ENCODE measurements at regions not wholly inside any gene's neighbourhood (a gene's known extent, or its start where the extent isn't known, plus 50 kb on each side); places are given as distances from the start of the nearest gene placed in this dataset.

DNA sequence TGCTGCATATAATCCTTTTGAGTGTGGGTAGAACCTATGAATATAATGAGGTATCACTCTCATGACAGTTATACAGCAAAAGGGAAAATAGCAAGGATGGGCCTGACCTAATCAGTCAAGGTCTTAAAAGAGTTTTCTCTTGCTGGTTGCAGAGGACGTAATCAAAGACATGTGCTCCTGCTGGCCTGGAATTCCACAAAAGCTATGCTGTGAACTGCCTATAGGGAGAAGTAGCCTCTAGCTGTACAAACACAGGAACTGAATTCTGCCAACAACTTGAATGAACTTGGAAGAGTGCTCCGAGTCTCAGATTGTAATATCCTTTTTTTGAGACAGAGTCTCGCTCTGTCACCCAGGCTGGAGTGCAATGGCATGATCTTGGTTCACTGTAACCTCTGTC lies 195.6 kb downstream of the PLK2 start:
- TF ChIP-seq FOXP2 (optimal IDR thresholded peaks at IDR 0.05; ENCODE audit: control extremely low read depth, extremely low read length, insufficient read depth): no peak
- no peak for TF ChIP-seq EZH2 (IDR thresholded peaks at IDR 0.05)
- no peak for TF ChIP-seq POLR2AphosphoS5 (IDR thresholded peaks at IDR 0.05; ENCODE audit: borderline replicate concordance, low read depth, low read length)
- no peak overlapping the region for H3K4me3 ChIP-seq
- H3K36me3 ChIP-seq (ENCODE audit: insufficient read depth, low read length): no peaks in the 10 kb centered on the region
- no peak overlapping the region for H3K9ac ChIP-seq (ENCODE audit: insufficient read length)
- DNase-seq (ENCODE audit: low read depth, low spot score): no peak
- H3K27ac ChIP-seq: no peak overlapping the region
- H3K9me3 ChIP-seq (ENCODE audit: low read depth, low read length): no peaks in the 10 kb centered on the region

DNA sequence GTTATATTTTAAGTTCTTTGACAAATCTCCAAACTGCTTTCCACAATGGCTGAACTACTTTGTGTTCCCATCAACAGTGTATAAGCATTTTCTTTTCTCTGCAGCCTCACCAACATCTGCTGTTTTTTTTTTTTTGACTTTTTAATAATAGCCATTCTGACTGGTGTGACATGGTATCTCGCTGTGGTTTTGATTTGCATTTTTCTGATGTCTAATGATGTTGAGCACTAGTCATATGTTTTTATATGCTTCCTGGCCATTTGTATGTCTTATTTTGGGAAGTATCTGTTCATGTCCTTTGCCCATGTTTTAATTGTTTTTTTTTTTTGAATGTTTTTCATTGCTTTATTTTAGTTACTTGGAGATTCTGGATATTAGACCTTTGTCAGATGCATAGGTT lies 196.6 kb downstream of the PLK2 start:
- H3K4me3 ChIP-seq: no peak overlapping the region
- no peak for DNase-seq (ENCODE audit: low read depth, low spot score)
- no peaks in the 10 kb centered on the region for H3K9me3 ChIP-seq (ENCODE audit: low read depth, low read length)
- no peak for TF ChIP-seq POLR2AphosphoS5 (IDR thresholded peaks at IDR 0.05; ENCODE audit: borderline replicate concordance, low read depth, low read length)
- TF ChIP-seq FOXP2 (optimal IDR thresholded peaks at IDR 0.05; ENCODE audit: control extremely low read depth, extremely low read length, insufficient read depth): no peak
- TF ChIP-seq EZH2 (IDR thresholded peaks at IDR 0.05): no peak
- H3K36me3 ChIP-seq (ENCODE audit: insufficient read depth, low read length): no peaks in the 10 kb centered on the region
- H3K9ac ChIP-seq (ENCODE audit: insufficient read length): no peak overlapping the region
- H3K27ac ChIP-seq: no peak overlapping the region

DNA sequence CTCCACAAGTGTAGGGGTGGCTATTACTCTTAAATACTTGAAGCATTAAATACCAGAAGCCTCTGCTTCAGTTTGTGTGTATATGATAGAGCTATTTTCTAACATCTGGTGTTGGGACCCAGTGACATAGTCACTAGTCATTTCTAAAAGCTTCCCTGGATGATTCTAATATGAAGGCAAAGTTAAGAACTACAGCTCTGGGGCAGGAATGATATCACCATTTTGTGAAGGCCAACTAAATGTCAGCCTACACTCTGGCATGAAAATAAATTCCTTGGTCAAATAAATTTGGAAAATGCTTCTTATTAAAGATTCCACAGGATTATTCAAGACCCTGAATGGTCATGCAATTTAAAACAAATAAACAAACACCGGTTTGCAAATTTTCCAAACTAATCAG lies 197.7 kb downstream of the PLK2 start:
- H3K9ac ChIP-seq (ENCODE audit: insufficient read length): no peak overlapping the region
- DNase-seq (ENCODE audit: low read depth, low spot score): no peak
- no peak overlapping the region for H3K4me3 ChIP-seq
- H3K9me3 ChIP-seq (ENCODE audit: low read depth, low read length): no peaks in the 10 kb centered on the region
- TF ChIP-seq FOXP2 (optimal IDR thresholded peaks at IDR 0.05; ENCODE audit: control extremely low read depth, extremely low read length, insufficient read depth) (no peak), EZH2 (IDR thresholded peaks at IDR 0.05) (no peak), POLR2AphosphoS5 (IDR thresholded peaks at IDR 0.05; ENCODE audit: borderline replicate concordance, low read depth, low read length) (no peak)
- no peaks in the 10 kb centered on the region for H3K36me3 ChIP-seq (ENCODE audit: insufficient read depth, low read length)
- no peak overlapping the region for H3K27ac ChIP-seq

DNA sequence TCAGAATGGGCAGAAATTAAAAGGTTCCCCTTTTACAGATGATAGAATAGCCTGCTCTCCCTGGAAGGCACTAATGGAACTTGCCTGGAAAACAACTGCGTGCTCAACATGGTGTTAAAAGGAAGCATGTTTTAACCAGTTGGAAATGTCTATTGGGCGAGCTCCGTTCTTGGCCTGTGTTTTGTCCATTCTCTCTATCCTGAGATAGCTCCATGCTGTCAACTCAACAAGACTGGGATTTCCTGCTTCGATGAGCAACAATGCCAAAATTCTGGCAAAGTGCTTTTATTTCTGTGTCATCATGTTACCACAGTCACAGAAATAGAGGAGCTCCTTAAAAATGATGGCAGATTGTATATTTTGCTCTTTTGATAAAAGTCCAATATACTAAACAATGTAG lies 198.3 kb downstream of the PLK2 start:
- H3K27ac ChIP-seq: no peak overlapping the region
- no peak for TF ChIP-seq EZH2 (IDR thresholded peaks at IDR 0.05)
- no peak for TF ChIP-seq FOXP2 (optimal IDR thresholded peaks at IDR 0.05; ENCODE audit: control extremely low read depth, extremely low read length, insufficient read depth)
- no peak for TF ChIP-seq POLR2AphosphoS5 (IDR thresholded peaks at IDR 0.05; ENCODE audit: borderline replicate concordance, low read depth, low read length)
- H3K9ac ChIP-seq (ENCODE audit: insufficient read length): no peak overlapping the region
- H3K36me3 ChIP-seq (ENCODE audit: insufficient read depth, low read length): no peaks in the 10 kb centered on the region
- no peak overlapping the region for H3K4me3 ChIP-seq
- DNase-seq (ENCODE audit: low read depth, low spot score): no peak
- H3K9me3 ChIP-seq (ENCODE audit: low read depth, low read length): no peaks in the 10 kb centered on the region

DNA sequence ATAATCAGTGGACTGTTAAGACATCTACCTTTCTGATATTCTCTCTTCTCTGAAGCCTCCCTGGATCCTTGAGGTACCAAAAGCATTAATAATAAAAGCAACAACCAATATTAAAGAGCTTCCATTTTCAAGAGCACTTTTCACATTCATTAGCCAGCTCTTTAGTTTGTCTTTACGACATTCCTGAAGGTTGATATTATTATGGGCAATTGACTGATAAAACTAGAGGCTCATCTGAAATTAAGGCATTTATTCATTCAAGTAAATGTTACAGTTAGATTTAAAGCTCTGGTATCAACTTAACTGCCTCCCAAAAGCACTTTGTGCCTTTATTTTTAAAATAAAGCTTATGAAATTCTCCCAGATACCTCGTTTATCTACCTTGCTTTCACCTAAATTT lies 199.6 kb downstream of the PLK2 start:
- no peak overlapping the region for H3K27ac ChIP-seq
- H3K9ac ChIP-seq (ENCODE audit: insufficient read length): no peak overlapping the region
- no peak overlapping the region for H3K4me3 ChIP-seq
- DNase-seq (ENCODE audit: low read depth, low spot score): no peak
- H3K36me3 ChIP-seq (ENCODE audit: insufficient read depth, low read length): no peaks in the 10 kb centered on the region
- H3K9me3 ChIP-seq (ENCODE audit: low read depth, low read length): no peaks in the 10 kb centered on the region
- no peak for TF ChIP-seq POLR2AphosphoS5 (IDR thresholded peaks at IDR 0.05; ENCODE audit: borderline replicate concordance, low read depth, low read length)
- no peak for TF ChIP-seq EZH2 (IDR thresholded peaks at IDR 0.05)
- no peak for TF ChIP-seq FOXP2 (optimal IDR thresholded peaks at IDR 0.05; ENCODE audit: control extremely low read depth, extremely low read length, insufficient read depth)

DNA sequence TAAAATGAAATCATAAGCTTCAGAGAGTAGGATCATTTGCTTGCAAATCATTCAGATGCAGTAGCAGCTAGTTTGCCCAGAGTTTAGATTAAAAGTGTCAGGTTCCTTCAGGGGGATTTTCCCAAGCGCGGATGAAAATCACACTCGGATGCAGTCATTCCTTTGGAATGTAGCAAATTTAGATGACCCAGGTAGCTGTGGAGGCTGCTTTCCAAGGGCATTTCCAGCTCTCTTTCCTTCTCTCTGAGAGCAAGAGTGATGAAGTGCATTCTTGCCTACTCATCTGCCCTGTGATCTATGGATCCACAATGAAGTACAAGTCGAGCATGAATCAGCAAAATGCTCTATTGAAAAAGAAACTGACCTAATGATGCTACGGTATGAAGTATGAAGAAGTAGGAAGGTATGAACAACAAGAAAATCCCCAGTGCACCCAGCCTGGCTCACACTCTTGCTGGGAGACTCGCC lies 200.2 kb downstream of the PLK2 start:
- Histone ChIP-seq H3K36me3 (ENCODE audit: insufficient read depth, low read length) (no peaks in the 10 kb centered on the region), H3K9me3 (ENCODE audit: low read depth, low read length) (no peaks in the 10 kb centered on the region), H3K9ac (ENCODE audit: insufficient read length) (no peak overlapping the region), H3K4me3 (no peak overlapping the region), H3K27ac (no peak overlapping the region)
- TF ChIP-seq FOXP2 (optimal IDR thresholded peaks at IDR 0.05; ENCODE audit: control extremely low read depth, extremely low read length, insufficient read depth) (no peak), EZH2 (IDR thresholded peaks at IDR 0.05) (no peak), POLR2AphosphoS5 (IDR thresholded peaks at IDR 0.05; ENCODE audit: borderline replicate concordance, low read depth, low read length) (no peak)
- no peak for DNase-seq (ENCODE audit: low read depth, low spot score)

DNA sequence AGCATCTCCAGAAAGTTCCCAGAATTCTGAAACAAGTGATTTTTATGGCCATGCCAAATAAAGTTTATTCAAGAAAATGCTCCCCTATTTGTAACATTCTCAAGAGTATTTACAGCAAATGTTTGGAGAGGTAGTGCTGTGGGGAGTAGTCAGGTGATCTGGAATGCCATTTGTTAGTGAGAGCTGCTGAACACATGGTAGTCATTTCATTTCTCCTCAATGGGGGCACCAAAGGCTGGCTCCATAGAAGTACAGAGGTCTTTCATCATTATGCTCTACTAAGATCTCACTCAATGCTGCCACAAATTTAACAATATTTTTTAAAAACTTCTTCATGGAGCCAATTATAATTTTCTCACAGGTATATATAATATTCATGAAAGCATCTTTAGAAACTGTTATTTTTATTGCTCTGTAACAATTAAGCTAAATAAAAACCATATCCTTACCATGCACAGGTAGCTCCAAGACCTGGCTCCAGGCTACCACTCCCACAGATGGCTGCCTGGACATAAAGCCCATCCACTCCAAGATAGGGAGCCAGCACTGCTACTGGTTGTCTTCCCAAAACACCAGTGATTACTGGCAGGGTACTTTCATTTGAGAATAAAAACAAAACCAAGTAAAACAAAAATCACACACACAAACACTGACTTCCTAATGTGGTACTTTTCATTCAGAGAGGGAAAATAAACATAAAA lies 200.8 kb downstream of the PLK2 start:
- H3K9ac ChIP-seq (ENCODE audit: insufficient read length): no peak overlapping the region
- TF ChIP-seq EZH2 (IDR thresholded peaks at IDR 0.05): no peak
- TF ChIP-seq POLR2AphosphoS5 (IDR thresholded peaks at IDR 0.05; ENCODE audit: borderline replicate concordance, low read depth, low read length): no peak
- TF ChIP-seq FOXP2 (optimal IDR thresholded peaks at IDR 0.05; ENCODE audit: control extremely low read depth, extremely low read length, insufficient read depth): no peak
- H3K4me3 ChIP-seq: no peak overlapping the region
- no peaks in the 10 kb centered on the region for H3K9me3 ChIP-seq (ENCODE audit: low read depth, low read length)
- H3K36me3 ChIP-seq (ENCODE audit: insufficient read depth, low read length): no peaks in the 10 kb centered on the region
- DNase-seq (ENCODE audit: low read depth, low spot score): no peak
- H3K27ac ChIP-seq: no peak overlapping the region

DNA sequence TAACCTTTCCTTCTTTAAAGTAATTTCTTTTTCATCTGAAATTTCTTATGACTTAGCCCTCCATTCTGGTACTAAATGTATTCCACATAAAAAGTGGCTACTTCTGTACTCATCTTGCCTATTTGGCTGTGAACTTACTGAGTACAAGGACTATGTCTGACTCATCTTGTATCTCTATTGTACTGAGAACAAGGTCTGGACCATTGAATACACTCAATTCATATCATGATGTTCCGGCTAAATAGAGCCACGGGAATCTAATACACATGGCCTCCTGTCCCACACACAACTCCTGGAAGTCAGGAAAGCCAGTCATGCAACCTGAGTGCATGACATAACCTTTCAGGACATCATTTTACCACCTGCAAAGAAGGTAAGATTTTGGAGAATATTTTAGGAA lies 203.9 kb downstream of the PLK2 start:
- no peak overlapping the region for H3K27ac ChIP-seq
- TF ChIP-seq POLR2AphosphoS5 (IDR thresholded peaks at IDR 0.05; ENCODE audit: borderline replicate concordance, low read depth, low read length) (no peak), EZH2 (IDR thresholded peaks at IDR 0.05) (no peak), FOXP2 (optimal IDR thresholded peaks at IDR 0.05; ENCODE audit: control extremely low read depth, extremely low read length, insufficient read depth) (no peak)
- no peaks in the 10 kb centered on the region for H3K36me3 ChIP-seq (ENCODE audit: insufficient read depth, low read length)
- no peaks in the 10 kb centered on the region for H3K9me3 ChIP-seq (ENCODE audit: low read depth, low read length)
- no peak for DNase-seq (ENCODE audit: low read depth, low spot score)
- no peak overlapping the region for H3K4me3 ChIP-seq
- H3K9ac ChIP-seq (ENCODE audit: insufficient read length): no peak overlapping the region

DNA sequence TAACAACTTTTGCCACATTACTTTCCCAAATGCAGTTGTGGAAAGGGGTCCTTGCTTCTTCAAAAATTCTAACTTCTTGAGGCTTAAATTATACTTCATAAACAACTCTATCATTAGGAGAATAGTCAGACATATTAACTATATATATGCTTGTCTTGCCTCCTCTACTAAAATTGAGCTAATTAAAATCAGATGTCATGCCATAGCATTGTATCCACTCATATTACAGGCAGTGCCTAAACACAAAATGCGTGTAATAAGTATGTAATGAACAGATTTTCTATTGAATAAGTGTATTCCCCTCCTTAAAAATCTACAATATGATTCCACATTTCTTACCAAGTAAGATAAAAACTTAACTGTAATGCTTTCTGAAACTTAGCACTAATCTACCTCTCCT lies 204.5 kb downstream of the PLK2 start:
- DNase-seq (ENCODE audit: low read depth, low spot score): no peak
- Histone ChIP-seq H3K27ac (no peak overlapping the region), H3K4me3 (no peak overlapping the region), H3K9me3 (ENCODE audit: low read depth, low read length) (no peaks in the 10 kb centered on the region), H3K36me3 (ENCODE audit: insufficient read depth, low read length) (no peaks in the 10 kb centered on the region), H3K9ac (ENCODE audit: insufficient read length) (no peak overlapping the region)
- no peak for TF ChIP-seq POLR2AphosphoS5 (IDR thresholded peaks at IDR 0.05; ENCODE audit: borderline replicate concordance, low read depth, low read length)
- TF ChIP-seq FOXP2 (optimal IDR thresholded peaks at IDR 0.05; ENCODE audit: control extremely low read depth, extremely low read length, insufficient read depth): no peak
- no peak for TF ChIP-seq EZH2 (IDR thresholded peaks at IDR 0.05)

Data from SK-N-MC (cell line).